GM21825 (cell line): ENCODE measurements at regions not wholly inside any gene's neighbourhood (a gene's known extent, or its start where the extent isn't known, plus 50 kb on each side); places are given as distances from the start of the nearest gene placed in this dataset.
"Not testable (repeated sequence)": the region's sequence is repeated elsewhere in the genome, so short reads cannot be mapped to it uniquely, and the experiment has no call there.

Experiments
- ATAC-seq: cut with Tn5 transposase; IDR thresholded peaks from one replicate; pipeline ENCODE4 v1.9.1; 2021; ENCODE audit warnings: mild to moderate bottlenecking, moderate library complexity; ENCODE audit not compliant: unreplicated experiment

DNA sequence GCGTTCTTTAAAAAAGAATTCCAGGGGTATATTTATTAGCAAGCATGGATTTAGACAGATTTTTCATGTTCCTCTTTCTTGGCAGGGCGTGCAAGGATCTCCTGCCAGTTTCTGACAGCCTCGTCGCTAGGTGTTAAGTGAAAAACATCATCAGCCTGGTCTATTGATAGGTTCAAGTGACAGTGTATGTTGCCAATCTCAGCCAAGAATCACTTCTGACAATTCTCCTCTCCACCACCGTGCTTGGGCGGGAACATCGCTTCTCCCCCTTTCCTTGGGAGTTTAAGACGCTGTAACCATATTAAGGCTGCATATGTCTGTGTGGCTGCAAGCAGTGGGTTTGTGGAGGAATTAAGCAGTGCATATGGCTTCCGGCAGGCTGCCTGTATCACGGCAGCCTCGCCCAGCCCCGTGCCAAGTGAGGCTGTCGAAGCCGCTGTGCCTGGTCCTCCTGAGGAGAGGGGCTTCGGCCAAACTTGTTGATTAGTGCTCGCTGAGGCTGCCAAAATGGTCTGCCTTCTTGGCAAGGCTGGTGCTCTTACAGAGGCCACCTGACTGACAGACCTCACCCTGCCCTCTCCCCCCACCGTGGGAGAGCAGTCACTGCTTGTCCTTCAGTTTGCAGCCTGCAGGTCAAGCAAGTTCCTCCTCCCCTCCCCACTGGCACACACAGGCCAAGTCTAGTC is 132.2 kb upstream of the MPHOSPH6 start:
- no peak for ATAC-seq

DNA sequence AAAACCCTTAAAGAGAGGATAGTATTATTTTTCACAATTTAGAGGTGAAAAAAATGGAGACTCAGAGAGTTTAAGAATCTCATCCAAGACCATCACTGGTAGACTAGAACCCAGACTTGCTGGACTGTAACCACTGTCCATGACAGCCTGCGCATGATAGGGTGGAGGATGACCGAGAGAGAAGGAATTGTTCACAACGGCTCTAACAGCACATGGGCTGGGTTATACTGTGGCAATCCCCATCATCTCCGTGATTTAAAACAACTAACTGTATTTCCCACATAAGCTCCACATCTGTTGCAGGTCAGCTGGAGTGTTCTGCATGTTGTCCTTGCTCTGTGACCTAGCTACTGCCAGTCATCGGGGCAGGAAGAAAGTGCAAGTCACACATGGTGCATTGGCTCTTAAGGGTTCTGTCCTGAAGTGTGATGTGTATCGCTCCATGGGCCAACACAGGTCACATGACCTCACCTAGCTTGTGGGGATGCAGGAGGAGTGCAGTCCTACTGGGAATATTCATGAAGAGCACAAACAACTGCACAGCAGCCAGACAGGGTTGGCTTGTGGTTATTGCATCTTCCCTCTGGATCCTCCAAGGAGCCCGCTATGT is 131.2 kb upstream of the MPHOSPH6 start:
- no peak for ATAC-seq

DNA sequence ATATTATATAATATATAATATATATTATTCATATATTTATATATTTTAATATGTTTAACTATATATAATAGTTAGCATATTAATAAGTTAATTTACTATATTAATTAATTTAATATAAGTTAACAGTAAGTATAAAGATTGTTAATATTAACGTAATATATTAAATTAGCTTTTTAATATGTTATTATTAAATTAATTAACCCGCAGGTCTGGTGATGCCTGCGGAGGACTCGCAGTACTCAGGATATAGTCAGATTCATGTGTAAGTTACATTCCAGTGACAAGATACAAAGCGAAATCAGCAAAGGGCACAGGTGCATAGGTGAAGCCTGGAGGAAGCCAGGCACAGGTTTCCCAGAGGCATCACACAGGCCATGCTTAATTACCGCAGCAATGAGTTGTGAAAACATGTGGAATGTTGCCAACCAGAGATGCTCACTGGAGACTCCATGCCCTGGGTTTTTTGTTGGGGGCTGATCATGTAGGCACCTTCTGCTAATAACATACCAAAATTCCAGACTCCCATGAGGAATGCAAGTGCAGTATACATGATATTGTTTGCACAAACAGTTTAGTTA is 130.4 kb upstream of the MPHOSPH6 start:
- no peak for ATAC-seq

DNA sequence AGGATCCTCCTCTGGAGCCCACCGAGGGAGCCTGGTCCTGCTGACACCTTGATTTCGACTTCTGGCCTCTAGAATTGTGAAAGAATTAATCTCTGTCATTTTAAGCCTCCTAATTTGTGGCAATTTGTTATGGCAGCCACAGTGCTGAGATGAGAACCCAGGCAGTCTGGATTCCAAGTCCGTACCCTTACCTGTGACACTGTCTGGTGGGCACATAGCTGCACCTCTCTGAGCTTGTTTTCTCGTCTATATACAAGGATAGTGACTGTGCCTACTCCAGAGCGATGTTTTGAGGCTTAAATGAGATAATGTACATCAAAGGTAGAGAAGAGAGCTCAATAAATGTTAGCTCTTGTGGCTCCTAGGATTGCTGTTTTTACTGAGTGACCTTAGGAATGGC is 128.4 kb upstream of the MPHOSPH6 start:
- no peak for ATAC-seq

DNA sequence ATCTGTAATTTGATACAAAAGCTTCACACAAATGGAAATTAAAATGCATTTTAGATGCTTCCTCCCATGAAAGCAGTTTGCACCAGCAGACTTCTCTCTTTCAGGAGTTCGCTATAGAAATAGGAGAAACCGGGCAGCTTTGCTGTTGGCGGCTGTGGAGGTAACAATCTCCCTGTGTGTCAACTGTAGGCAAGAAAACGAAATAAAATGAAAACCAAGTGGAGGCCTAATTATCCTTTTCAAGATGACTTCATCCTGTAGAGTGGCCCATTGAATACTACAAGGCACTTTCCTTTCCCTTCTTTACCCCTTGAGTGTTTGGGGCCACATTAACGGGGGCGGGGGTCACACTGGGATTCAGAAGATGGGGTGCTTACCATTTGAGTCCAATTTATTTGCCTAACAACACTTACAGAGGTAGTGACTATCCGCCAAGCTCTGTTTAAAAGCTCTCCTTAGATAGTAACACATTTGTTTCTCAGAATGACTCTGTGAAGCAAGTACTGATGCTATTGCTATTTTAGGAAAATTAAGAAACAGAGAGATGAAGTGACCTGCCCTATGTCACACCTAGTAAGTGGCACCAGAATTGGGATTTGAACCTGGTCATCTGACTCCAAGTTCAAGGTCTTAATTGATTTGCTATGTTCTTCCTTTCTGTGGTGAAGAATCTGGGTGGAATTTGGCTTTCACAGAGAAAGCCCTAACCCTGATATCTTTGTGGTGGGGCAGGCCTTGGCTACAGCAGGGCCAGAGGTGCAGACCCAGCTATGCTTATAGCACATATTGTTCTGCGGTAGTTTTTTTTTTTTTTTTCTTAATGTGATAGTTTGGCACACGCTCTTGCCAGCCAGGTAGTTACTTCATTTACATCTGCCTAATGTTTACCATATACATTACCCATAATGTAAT is 125.5 kb upstream of the MPHOSPH6 start:
- no peak for ATAC-seq

DNA sequence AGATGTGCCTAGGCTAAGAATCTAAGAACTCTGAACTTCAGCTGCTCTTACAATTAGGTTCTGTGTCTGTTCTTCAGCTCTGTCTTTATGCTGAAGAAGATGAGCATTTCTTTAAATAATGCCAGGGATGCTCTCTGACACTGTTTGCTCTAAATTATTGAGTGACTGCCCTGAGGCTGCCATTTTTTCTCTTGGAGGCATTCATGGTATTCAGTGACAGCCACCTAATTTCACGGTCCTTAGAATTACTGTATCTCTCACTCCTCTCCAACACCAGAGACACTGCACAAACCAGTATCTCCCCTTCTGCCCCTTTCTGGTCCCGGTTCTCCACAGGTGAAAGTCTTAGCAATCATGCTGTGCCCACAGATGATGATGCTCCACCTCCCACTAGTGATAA is 123.6 kb upstream of the MPHOSPH6 start:
- no peak for ATAC-seq

DNA sequence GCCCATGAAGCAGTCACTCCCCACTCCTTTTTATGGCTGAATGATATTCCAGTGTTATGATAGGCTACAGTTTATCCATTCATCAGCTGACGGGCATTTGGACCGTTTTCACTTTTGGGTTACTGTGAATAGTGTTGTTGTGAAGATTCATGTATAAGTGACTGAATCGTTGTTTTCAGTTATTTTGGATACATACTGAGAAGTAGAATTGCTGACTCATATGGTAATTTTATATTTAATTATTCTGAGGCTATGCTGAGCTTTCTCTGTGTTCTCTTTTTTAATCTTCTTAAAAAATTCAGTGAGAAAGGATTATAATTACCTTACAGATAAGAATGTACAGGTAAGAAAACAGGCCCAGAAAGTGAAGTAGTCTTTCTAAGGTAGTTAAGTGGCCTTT is 117.9 kb upstream of the MPHOSPH6 start:
- ATAC-seq, result no peak

DNA sequence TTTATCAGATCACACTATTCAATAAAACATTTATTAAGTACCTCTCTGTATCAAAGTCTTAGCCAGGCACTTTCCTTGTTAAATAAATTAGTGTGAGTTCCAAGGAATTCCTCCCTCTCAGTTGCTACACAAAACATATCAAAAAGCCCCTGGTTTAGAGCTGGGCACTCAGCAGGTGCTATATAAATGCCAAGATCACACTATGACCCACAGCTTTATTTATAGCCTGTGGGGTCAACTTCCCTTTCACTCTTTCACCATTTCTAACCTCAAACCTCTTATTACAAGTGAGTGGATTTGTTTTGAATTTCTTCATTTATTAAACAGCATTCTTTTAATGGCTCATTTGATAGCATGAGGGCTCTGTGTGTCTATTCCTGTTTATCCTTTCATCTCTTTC is 112.6 kb upstream of the MPHOSPH6 start:
- no peak for ATAC-seq

DNA sequence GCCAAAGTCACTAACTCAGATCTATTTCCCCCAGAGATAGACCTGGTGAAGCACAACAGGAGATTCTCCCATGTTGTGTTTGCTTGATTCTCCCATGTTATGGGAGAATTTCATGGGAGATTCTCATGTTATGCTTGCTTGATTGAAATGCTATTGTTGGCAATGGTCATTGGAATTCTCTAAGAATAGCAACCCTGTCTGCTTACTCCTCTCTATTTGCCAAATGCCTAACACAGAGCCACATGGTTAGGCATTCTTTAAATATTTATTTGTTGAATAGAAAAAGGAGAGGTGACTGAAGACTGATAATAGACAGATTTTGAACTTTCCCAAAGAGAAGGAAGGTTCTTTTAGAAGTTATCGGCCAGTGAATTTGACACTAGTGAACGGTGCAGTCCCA is 111.5 kb upstream of the MPHOSPH6 start:
- no peak for ATAC-seq

DNA sequence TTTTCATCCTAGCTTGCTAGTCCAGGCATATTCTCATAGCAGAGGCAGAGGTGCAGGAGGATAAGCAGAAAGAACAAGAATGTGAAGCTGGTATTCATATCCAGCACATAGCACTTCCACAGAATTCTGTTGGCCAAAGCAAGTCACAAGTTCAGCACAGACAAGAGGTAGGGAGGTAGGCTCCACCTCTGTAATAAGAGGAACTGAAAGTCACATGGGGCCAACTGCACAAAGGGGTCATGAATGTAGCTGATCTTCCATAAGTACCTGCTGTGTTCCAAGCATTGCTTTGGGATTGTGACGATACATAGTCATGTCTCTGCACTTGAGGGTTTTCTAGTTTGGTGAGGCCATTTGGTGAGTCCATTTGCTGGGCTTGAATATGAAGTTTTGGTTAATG is 110.8 kb upstream of the MPHOSPH6 start:
- ATAC-seq, result no peak

DNA sequence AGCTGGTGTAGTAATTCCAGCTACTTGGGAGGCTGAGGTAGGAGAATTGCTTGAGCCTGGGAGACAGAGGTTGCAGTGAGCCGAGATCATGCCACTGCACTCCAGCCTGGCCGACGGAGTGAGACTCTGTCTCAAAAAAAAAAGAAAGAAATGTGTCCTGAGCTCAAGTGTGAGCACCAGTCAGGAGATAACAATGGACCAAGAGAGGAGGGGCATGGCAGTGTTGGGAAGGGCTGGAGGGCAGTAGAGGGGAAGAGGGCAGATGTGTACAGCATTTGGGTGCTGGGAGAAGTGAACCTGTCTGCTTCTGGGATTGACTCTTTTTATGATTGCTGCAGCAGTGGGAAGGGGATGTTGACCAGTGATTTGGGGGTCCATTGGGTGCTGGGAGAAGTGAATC is 105.3 kb upstream of the MPHOSPH6 start:
- not testable (repeated sequence) for ATAC-seq

DNA sequence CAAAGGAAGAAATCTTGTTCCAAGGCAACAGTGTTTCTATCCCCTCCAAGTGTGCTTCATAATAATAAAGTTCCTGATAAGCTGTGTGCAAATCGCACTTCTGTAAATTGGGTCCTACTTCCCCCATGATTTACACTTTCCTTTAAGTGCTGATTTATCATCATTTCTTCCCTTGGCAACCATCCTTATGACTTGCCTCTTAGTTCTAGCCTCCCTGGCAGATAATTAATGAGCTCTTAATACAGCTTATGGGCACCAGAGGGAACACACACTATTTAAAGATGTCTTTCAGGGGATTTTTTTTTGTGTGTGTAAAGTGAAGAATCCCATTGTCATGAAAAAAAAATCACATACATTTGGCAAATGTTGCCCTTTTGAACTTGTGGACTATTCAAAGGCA is 101.6 kb upstream of the MPHOSPH6 start:
- no peak for ATAC-seq

DNA sequence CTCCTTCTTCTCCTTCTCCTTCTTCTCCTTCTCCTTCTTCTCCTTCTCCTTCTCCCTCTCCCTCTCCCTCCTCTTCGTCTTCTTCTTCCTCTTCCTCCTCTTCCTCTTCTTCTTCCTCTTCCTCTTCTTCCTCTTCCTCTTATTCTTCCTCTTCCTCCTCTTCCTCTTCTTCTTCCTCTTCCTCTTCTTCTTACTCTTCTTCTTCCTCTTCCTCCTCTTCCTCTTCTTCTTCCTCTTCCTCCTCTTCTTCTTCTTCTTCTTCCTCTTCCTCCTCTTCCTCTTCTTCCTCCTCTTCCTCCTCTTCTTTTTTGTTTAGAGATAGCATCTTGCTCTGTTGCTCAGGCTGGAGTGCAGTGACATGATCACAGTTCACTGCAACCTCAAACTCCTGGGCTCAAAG is 97.7 kb upstream of the MPHOSPH6 start:
- ATAC-seq, result not testable (repeated sequence)

DNA sequence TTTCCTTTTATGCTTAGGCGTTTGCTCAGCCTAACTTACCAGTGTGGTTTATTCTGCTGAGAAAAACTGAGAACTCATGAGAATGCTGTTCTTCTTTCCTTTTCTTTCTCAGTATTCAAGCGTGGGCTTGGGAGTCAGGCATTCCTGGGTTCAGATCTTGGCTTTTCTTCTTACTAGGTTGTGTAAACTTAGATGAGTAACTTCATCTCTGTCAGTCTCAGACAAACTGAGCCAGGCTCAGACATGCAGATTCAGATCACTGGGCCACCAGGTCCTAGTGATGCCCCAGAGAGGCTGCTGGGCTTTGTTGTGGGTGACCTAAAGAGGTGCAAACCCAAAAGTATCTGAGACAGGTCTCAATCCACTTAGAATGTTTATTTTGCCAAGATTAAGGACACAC is 95.8 kb upstream of the MPHOSPH6 start:
- no peak for ATAC-seq

DNA sequence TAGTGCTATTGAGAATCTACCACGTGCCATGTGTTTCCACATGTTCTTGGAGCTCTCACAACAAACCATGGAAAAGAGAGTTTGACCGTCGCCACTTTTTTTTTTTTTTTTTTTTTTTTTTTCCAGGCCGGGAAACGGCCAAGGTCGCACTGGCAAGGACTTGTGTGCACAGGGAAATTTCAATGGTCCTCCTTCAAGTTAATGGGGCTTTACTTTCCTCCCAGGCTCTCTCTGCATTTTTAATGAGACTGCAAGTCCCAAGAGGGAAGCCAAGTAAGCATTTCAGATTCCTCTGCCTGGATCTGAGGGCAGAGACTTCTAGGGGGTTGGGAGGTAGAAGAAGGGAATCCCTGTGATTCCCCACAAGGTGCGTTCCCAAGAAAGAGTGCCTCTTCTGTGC is 94.7 kb upstream of the MPHOSPH6 start:
- ATAC-seq, result no peak

DNA sequence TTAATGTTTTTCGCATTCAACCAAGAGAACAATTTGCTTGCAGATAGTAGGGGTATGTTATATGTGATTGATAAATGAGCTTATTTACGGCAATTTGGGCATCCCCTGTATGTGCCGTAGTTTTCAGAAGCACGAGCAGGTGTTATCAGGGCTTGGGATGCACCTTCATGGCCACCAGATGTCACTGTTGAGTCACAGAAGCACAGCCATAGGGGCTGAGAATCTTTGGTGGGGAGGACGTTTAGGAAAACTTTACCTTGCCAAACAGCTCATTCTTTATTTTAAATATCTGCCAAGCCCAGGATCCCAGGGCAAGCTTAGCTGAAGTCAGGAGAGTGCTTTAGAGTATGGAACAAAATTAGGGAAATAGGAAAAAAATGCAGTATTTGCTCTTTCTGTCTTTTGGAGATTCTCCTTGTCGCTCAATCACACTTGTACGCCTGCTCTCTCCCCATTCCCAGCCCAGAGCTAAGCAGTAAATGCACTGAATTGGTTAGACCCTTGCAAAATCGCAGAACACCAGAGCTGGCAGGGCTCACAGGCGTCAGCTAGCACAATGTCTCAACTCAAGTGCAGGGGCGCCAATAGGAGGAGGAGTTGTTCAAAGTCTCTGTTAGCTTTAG is 93.6 kb upstream of the MPHOSPH6 start:
- ATAC-seq, result peak; percentile 64

DNA sequence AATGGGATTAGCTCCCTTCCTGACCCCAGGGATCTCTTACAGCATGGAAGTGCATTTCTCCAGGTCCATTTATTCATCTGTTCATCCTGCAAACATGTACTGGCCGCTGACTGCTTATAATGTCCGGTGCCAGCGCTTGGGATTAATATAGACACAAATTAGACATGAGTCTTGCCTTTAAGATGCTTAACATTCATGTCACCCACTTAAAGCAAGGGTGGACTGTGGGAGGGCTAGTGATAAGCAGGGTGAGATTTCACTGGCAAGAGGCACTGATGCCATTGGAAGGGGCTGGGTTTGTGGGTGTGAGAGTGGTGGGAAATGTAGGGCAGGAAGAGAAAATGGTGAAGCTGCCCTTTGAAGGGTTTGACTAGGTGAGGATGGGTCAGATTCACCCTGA is 92.2 kb upstream of the MPHOSPH6 start:
- ATAC-seq, result no peak

DNA sequence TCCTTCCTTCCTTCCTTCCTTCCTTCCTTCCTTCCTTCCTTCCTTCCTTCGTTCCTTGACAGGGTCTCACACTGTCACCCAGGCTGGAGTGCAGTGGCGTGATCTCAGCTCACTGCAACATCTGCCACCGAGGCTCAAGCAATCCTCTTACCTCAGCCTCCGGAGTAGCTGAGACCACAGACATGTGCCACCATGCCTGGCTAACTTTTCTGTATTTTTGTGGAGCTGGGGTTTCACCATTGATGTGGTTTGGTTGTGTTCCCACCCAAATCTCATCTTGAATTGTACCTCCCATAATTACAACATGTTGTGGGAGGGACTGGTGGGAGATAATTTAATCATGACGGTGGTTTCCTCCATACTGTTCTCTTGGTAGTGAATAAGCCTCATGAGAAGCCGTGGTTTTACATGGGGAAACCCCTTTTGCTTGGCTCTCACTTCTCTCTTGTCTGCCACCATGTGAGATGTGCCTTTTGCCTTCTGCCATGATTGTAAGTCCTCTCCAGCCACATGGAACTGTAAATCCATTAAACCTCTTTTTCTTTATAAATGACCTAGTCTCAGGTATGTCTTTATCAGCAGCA is 90.3 kb upstream of the MPHOSPH6 start:
- ATAC-seq, result no peak

DNA sequence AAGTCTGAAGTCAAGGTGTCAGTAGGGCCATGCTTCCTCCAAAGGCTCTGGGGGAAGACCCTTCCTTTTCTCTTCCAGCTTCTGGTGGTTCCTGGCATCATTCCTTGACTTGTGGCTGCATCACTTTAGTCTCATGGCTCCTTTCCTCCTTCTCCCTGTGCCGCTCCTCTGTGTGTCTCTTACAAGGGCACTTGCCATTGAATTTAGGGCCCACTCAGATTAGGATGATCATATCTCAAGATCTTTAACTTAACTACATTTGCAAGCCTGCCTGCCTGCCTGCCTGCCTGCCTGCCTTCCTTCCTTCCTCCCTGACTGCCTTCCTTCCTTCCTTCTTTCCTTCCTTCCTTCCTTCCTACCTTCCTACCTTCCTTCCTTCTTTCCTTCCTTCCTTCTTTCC is 89.7 kb upstream of the MPHOSPH6 start:
- ATAC-seq, result no peak

DNA sequence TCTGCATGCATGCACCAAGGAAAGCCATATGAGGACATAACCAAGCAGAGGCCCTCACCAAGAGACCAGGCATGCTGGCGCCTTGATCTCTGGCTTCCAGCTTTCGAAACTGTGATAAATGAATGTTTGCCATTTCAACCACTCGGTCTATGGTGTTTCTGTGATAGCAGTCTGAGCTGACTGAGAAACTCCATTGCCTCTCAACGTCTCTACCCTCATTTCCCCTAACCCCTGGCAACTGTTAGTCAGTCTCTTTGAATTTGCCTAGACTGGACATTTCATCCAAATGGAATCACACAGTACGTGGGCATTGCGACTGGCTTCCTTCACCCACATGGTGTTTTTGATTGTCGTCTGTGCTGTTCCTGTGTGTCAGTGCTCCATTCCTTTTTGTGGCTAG is 88.0 kb upstream of the MPHOSPH6 start:
- no peak for ATAC-seq

DNA sequence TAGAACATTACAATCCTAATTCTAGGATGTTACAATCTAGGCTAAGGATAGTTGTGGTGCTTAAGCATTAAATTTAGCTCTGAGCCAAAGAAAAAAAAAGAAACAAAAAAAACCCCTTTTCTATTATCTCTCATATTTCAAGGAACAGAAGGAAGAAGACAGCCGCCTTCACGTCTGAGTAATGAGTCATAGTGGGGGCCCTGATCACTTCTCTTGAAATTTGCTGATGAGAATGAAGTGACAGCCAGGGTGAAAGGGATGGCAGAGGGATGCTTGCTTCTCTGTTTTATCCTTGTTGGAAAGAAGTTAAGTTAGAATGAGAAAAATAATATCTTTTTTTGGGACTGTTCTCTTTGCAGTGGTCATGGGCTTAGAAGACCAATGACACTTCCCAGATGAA is 82.6 kb upstream of the MPHOSPH6 start:
- ATAC-seq, result no peak
